ENCODE measurements at regions not wholly inside any gene's neighbourhood (a gene's known extent, or its start where the extent isn't known, plus 50 kb on each side); places are given as distances from the start of the nearest gene placed in this dataset.

GRCh38 chr3:164640591-164640990 is 437.7 kb downstream of the SI start:
- H3K9me3 ChIP-seq (ENCODE audit: control insufficient read depth in 2 of 3, low read length in 3 of 3) = no peaks in the 10 kb centered on the region
- DNase-seq (no peak), ATAC-seq (no peak)
- no peaks in the 10 kb centered on the region for H3K36me3 ChIP-seq (ENCODE audit: control insufficient read depth in 2 of 3, insufficient read depth in 3 of 3, low read length in 3 of 3)
- Mint-ChIP-seq H3K9me3 (peaks cover 0 to 5% (median 3%) of the 10 kb centered on the region in 11 donors), H3K27ac (no peak overlapping the region), H3K4me3 (no peak overlapping the region), H3K36me3 (no peaks in the 10 kb centered on the region), H3K4me1 (no peaks in the 10 kb centered on the region), H3K27me3 (no peaks in the 10 kb centered on the region)
- ChIA-PET CTCF (no interaction called here), POLR2A (no interaction called here)
- H3K27ac ChIP-seq (ENCODE audit: low read depth, low read length) = no peak overlapping the region
- no peaks in the 10 kb centered on the region for H3K4me1 ChIP-seq (ENCODE audit: control insufficient read depth in 2 of 2, insufficient read depth in 2 of 2, low read length in 2 of 2)
- intact Hi-C loops (cut with micrococcal nuclease) = no loop called here
- no peak overlapping the region for H3K4me3 ChIP-seq (ENCODE audit: low read length)
- H3K27me3 ChIP-seq (ENCODE audit: control insufficient read depth in 2 of 2, insufficient read depth in 2 of 2, low read length in 2 of 2) = no peaks in the 10 kb centered on the region

- ATAC-seq (no peak), DNase-seq (no peak)
- Mint-ChIP-seq H3K27ac (no peak overlapping the region), H3K9me3 (peaks cover 0 to 11% (median 3%) of the 10 kb centered on the region in 11 donors), H3K36me3 (no peaks in the 10 kb centered on the region), H3K4me3 (no peak overlapping the region), H3K4me1 (no peaks in the 10 kb centered on the region), H3K27me3 (no peaks in the 10 kb centered on the region)
- Histone ChIP-seq H3K27me3 (ENCODE audit: control insufficient read depth in 2 of 2, insufficient read depth in 2 of 2, low read length in 2 of 2) (no peaks in the 10 kb centered on the region), H3K36me3 (ENCODE audit: control insufficient read depth in 2 of 3, insufficient read depth in 3 of 3, low read length in 3 of 3) (no peaks in the 10 kb centered on the region), H3K27ac (ENCODE audit: low read depth, low read length) (no peak overlapping the region), H3K9me3 (ENCODE audit: control insufficient read depth in 2 of 3, low read length in 3 of 3) (no peaks in the 10 kb centered on the region), H3K4me3 (ENCODE audit: low read length) (no peak overlapping the region), H3K4me1 (ENCODE audit: control insufficient read depth in 2 of 2, insufficient read depth in 2 of 2, low read length in 2 of 2) (no peaks in the 10 kb centered on the region)
- POLR2A ChIA-PET = no interaction called here
- intact Hi-C loops (cut with micrococcal nuclease) = no loop called here
- CTCF ChIA-PET = no interaction called here
Measured at GRCh38 chr3:164620956-164621355, 457.3 kb downstream of the SI start.

- no peak for ATAC-seq
- no peak overlapping the region for H3K4me3 ChIP-seq (ENCODE audit: low read length)
- CTCF ChIA-PET = no interaction called here
- H3K9me3 Mint-ChIP-seq = peaks cover 0 to 15% (median 3%) of the 10 kb centered on the region in 11 donors
- H3K27me3 ChIP-seq (ENCODE audit: control insufficient read depth in 2 of 2, insufficient read depth in 2 of 2, low read length in 2 of 2) = no peaks in the 10 kb centered on the region
- no peaks in the 10 kb centered on the region for H3K36me3 Mint-ChIP-seq
- H3K36me3 ChIP-seq (ENCODE audit: control insufficient read depth in 2 of 3, insufficient read depth in 3 of 3, low read length in 3 of 3) = no peaks in the 10 kb centered on the region
- no peaks in the 10 kb centered on the region for H3K9me3 ChIP-seq (ENCODE audit: control insufficient read depth in 2 of 3, low read length in 3 of 3)
- no peak overlapping the region for H3K4me3 Mint-ChIP-seq
- no peaks in the 10 kb centered on the region for H3K4me1 Mint-ChIP-seq
- no peaks in the 10 kb centered on the region for H3K4me1 ChIP-seq (ENCODE audit: control insufficient read depth in 2 of 2, insufficient read depth in 2 of 2, low read length in 2 of 2)
- POLR2A ChIA-PET = no interaction called here
- no peak overlapping the region for H3K27ac Mint-ChIP-seq
- intact Hi-C loops (cut with micrococcal nuclease) = no loop called here
- no peak overlapping the region for H3K27ac ChIP-seq (ENCODE audit: low read depth, low read length)
- no peaks in the 10 kb centered on the region for H3K27me3 Mint-ChIP-seq
- DNase-seq = no peak
Measured at GRCh38 chr3:164620423-164620822, 457.9 kb downstream of the SI start.

GRCh38 chr3:164612751-164613150 is 465.5 kb downstream of the SI start:
- H3K27me3 Mint-ChIP-seq = no peaks in the 10 kb centered on the region
- H3K27ac Mint-ChIP-seq = no peak overlapping the region
- no peak overlapping the region for H3K4me3 ChIP-seq (ENCODE audit: low read length)
- H3K4me1 Mint-ChIP-seq = no peaks in the 10 kb centered on the region
- POLR2A ChIA-PET = no interaction called here
- no peaks in the 10 kb centered on the region for H3K4me1 ChIP-seq (ENCODE audit: control insufficient read depth in 2 of 2, insufficient read depth in 2 of 2, low read length in 2 of 2)
- no peaks in the 10 kb centered on the region for H3K36me3 ChIP-seq (ENCODE audit: control insufficient read depth in 2 of 3, insufficient read depth in 3 of 3, low read length in 3 of 3)
- intact Hi-C loops (cut with micrococcal nuclease) = no loop called here
- ATAC-seq = no peak
- H3K9me3 ChIP-seq (ENCODE audit: control insufficient read depth in 2 of 3, low read length in 3 of 3) = no peaks in the 10 kb centered on the region
- peaks cover 0 to 3% of the 10 kb centered on the region in 2 donors for H3K27me3 ChIP-seq (ENCODE audit: control insufficient read depth in 2 of 2, insufficient read depth in 2 of 2, low read length in 2 of 2)
- no peak overlapping the region for H3K4me3 Mint-ChIP-seq
- CTCF ChIA-PET = no interaction called here
- peaks cover 0 to 15% (median 0%) of the 10 kb centered on the region in 11 donors for H3K9me3 Mint-ChIP-seq
- H3K27ac ChIP-seq (ENCODE audit: low read depth, low read length) = no peak overlapping the region
- H3K36me3 Mint-ChIP-seq = no peaks in the 10 kb centered on the region
- DNase-seq = no peak

GRCh38 chr3:164608554-164609276 is 469.6 kb downstream of the SI start:
- Histone ChIP-seq H3K36me3 (ENCODE audit: control insufficient read depth in 2 of 3, insufficient read depth in 3 of 3, low read length in 3 of 3) (no peaks in the 10 kb centered on the region), H3K27ac (ENCODE audit: low read depth, low read length) (no peak overlapping the region), H3K4me1 (ENCODE audit: control insufficient read depth in 2 of 2, insufficient read depth in 2 of 2, low read length in 2 of 2) (no peaks in the 10 kb centered on the region), H3K27me3 (ENCODE audit: control insufficient read depth in 2 of 2, insufficient read depth in 2 of 2, low read length in 2 of 2) (peaks cover 0 to 3% of the 10 kb centered on the region in 2 donors), H3K9me3 (ENCODE audit: control insufficient read depth in 2 of 3, low read length in 3 of 3) (no peaks in the 10 kb centered on the region), H3K4me3 (ENCODE audit: low read length) (no peak overlapping the region)
- Mint-ChIP-seq H3K27ac (no peak overlapping the region), H3K27me3 (no peaks in the 10 kb centered on the region), H3K9me3 (peaks cover 0 to 7% (median 0%) of the 10 kb centered on the region in 11 donors), H3K4me3 (no peak overlapping the region), H3K36me3 (no peaks in the 10 kb centered on the region), H3K4me1 (no peaks in the 10 kb centered on the region)
- ATAC-seq = no peak
- intact Hi-C loops (cut with micrococcal nuclease) = no loop called here
- no peak for DNase-seq
- CTCF ChIA-PET = no interaction called here
- POLR2A ChIA-PET = no interaction called here

GRCh38 chr3:164604687-164605086 is 473.6 kb downstream of the SI start:
- ChIA-PET CTCF (no interaction called here), POLR2A (no interaction called here)
- H3K4me1 Mint-ChIP-seq = no peaks in the 10 kb centered on the region
- no peak overlapping the region for H3K27ac ChIP-seq (ENCODE audit: low read depth, low read length)
- H3K27ac Mint-ChIP-seq = no peak overlapping the region
- H3K27me3 ChIP-seq (ENCODE audit: control insufficient read depth in 2 of 2, insufficient read depth in 2 of 2, low read length in 2 of 2) = peaks cover 0 to 2% of the 10 kb centered on the region in 2 donors
- H3K27me3 Mint-ChIP-seq = no peaks in the 10 kb centered on the region
- intact Hi-C loops (cut with micrococcal nuclease) = no loop called here
- H3K9me3 ChIP-seq (ENCODE audit: control insufficient read depth in 2 of 3, low read length in 3 of 3) = no peaks in the 10 kb centered on the region
- H3K4me3 ChIP-seq (ENCODE audit: low read length) = no peak overlapping the region
- H3K9me3 Mint-ChIP-seq = peaks cover 0 to 6% (median 1%) of the 10 kb centered on the region in 11 donors
- no peaks in the 10 kb centered on the region for H3K36me3 ChIP-seq (ENCODE audit: control insufficient read depth in 2 of 3, insufficient read depth in 3 of 3, low read length in 3 of 3)
- no peak for ATAC-seq
- DNase-seq = no peak
- H3K4me1 ChIP-seq (ENCODE audit: control insufficient read depth in 2 of 2, insufficient read depth in 2 of 2, low read length in 2 of 2) = no peaks in the 10 kb centered on the region
- H3K36me3 Mint-ChIP-seq = no peaks in the 10 kb centered on the region
- no peak overlapping the region for H3K4me3 Mint-ChIP-seq

GRCh38 chr3:164577667-164578210 is 500.6 kb downstream of the SI start:
- peaks cover 0 to 18% (median 2%) of the 10 kb centered on the region in 11 donors for H3K9me3 Mint-ChIP-seq
- POLR2A ChIA-PET = interaction anchor here (0.5 kb wide), 1 partner anchor 11 kb away, joined by 3 read pairs; no protein-coding TSS in a partner anchor
- no peak for ATAC-seq
- no peaks in the 10 kb centered on the region for H3K4me1 Mint-ChIP-seq
- H3K4me3 Mint-ChIP-seq = no peak overlapping the region
- CTCF ChIA-PET = no interaction called here
- Histone ChIP-seq H3K4me1 (ENCODE audit: control insufficient read depth in 2 of 2, insufficient read depth in 2 of 2, low read length in 2 of 2) (no peaks in the 10 kb centered on the region), H3K27me3 (ENCODE audit: control insufficient read depth in 2 of 2, insufficient read depth in 2 of 2, low read length in 2 of 2) (no peaks in the 10 kb centered on the region), H3K36me3 (ENCODE audit: control insufficient read depth in 2 of 3, insufficient read depth in 3 of 3, low read length in 3 of 3) (no peaks in the 10 kb centered on the region), H3K4me3 (ENCODE audit: low read length) (no peak overlapping the region), H3K27ac (ENCODE audit: low read depth, low read length) (no peak overlapping the region), H3K9me3 (ENCODE audit: control insufficient read depth in 2 of 3, low read length in 3 of 3) (no peaks in the 10 kb centered on the region)
- intact Hi-C loops (cut with micrococcal nuclease) = no loop called here
- no peak for DNase-seq
- H3K27ac Mint-ChIP-seq = no peak overlapping the region
- H3K36me3 Mint-ChIP-seq = no peaks in the 10 kb centered on the region
- H3K27me3 Mint-ChIP-seq = no peaks in the 10 kb centered on the region

All from naive thymus-derived CD4-positive, alpha-beta T cell (primary cell).